Right atrium auricular region (tissue), 2 donors: ENCODE measurements at regions not wholly inside any gene's neighbourhood (a gene's known extent, or its start where the extent isn't known, plus 50 kb on each side); places are given as distances from the start of the nearest gene placed in this dataset.
A peak's percentile ranks its signal among the peaks of the same experiment; 100 is the strongest.

ENCODE experiments used
- DNase-seq: peaks from one replicate; pipeline ENCODE4 v3.0.0-alpha.2; 2019; ENCODE audit warnings: low spot score
- H3K27ac ChIP-seq, 2 donors: fragments of 200-600 bp; sonication (generic); 1 replicate in 1 of 2; 2 replicates in 1 of 2; pipeline ENCODE4 v1.5.1; 2016 to 2019
- H3K27me3 ChIP-seq, 2 donors: fragments of 200-600 bp; sonication (generic); one replicate each; pipeline versions ENCODE4 v1.5.1 to v1.6.0; 2017 to 2019
- H3K36me3 ChIP-seq: fragments of 200-600 bp; sonication (generic); one replicate; pipeline ENCODE4 v1.5.1; 2016
- H3K4me1 ChIP-seq, 2 donors: fragments of 200-600 bp; sonication (generic); one replicate each; pipeline versions ENCODE4 v1.5.1 to v1.6.0; 2017 to 2019
- H3K4me3 ChIP-seq, 2 donors: fragments of 200-600 bp; sonication (generic); 1 replicate in 1 of 2; 2 replicates in 1 of 2; pipeline ENCODE4 v1.5.1; 2017 to 2019; ENCODE audit warnings: mild to moderate bottlenecking in 1 of 2, moderate library complexity in 1 of 2
- H3K9me3 ChIP-seq, 2 donors: fragments of 200-600 bp; sonication (generic); one replicate each; pipeline ENCODE4 v1.5.1; 2019
- CTCF ChIP-seq, 2 donors: fragments of 200-600 bp; sonication (generic); IDR thresholded peaks; one replicate each; pipeline ENCODE4 v1.5.1; 2019; ENCODE audit warnings: antibody characterized with exemption in 2 of 2

- TF ChIP-seq CTCF (IDR thresholded peaks at IDR 0.05), result no peak
These were observed 375.9 kb downstream of the MCTP2 start for GRCh38 chr15:94607176-94607654.

GRCh38 chr15:94610069-94610468, 378.7 kb downstream of the MCTP2 start:
- Histone ChIP-seq H3K27me3 (no peaks in the 10 kb centered on the region), H3K4me1 (peaks cover 0 to 8% of the 10 kb centered on the region in 2 donors), H3K27ac (no peak overlapping the region), H3K4me3 (no peak overlapping the region), H3K9me3 (no peaks in the 10 kb centered on the region), H3K36me3 (no peaks in the 10 kb centered on the region)
- no peak for DNase-seq
- TF ChIP-seq CTCF (IDR thresholded peaks at IDR 0.05), result no peak

More at GRCh38 chr15:94607176-94607654, 375.9 kb downstream of the MCTP2 start:
- H3K4me1 ChIP-seq, result peaks cover 0 to 8% of the 10 kb centered on the region in 2 donors
- H3K27ac ChIP-seq, result no peak overlapping the region
- DNase-seq, result peak; percentile 59
- no peaks in the 10 kb centered on the region for H3K9me3 ChIP-seq
- no peaks in the 10 kb centered on the region for H3K27me3 ChIP-seq
- H3K36me3 ChIP-seq, result no peaks in the 10 kb centered on the region
- no peak overlapping the region for H3K4me3 ChIP-seq

- DNase-seq, result no peak
- no peak for TF ChIP-seq CTCF (IDR thresholded peaks at IDR 0.05)
- no peaks in the 10 kb centered on the region for H3K36me3 ChIP-seq
These were observed 379.1 kb downstream of the MCTP2 start for GRCh38 chr15:94610485-94610884.

GRCh38 chr15:94611656-94612055, 380.3 kb downstream of the MCTP2 start:
- TF ChIP-seq CTCF (IDR thresholded peaks at IDR 0.05), result no peak

More at GRCh38 chr15:94610485-94610884, 379.1 kb downstream of the MCTP2 start:
- H3K4me3 ChIP-seq, result no peak overlapping the region
- H3K27ac ChIP-seq, result no peak overlapping the region
- peaks cover 0 to 8% of the 10 kb centered on the region in 2 donors for H3K4me1 ChIP-seq
- no peaks in the 10 kb centered on the region for H3K27me3 ChIP-seq
- no peaks in the 10 kb centered on the region for H3K9me3 ChIP-seq

GRCh38 chr15:94615688-94616087, 384.3 kb downstream of the MCTP2 start:
- H3K9me3 ChIP-seq, result no peaks in the 10 kb centered on the region
- no peaks in the 10 kb centered on the region for H3K4me1 ChIP-seq
- TF ChIP-seq CTCF (IDR thresholded peaks at IDR 0.05), result no peak
- H3K27me3 ChIP-seq, result no peaks in the 10 kb centered on the region
- H3K27ac ChIP-seq, result no peak overlapping the region
- no peak overlapping the region for H3K4me3 ChIP-seq
- no peaks in the 10 kb centered on the region for H3K36me3 ChIP-seq
- DNase-seq, result no peak

More at GRCh38 chr15:94611656-94612055, 380.3 kb downstream of the MCTP2 start:
- DNase-seq, result no peak
- Histone ChIP-seq H3K4me1 (peaks cover 0 to 8% of the 10 kb centered on the region in 2 donors), H3K4me3 (no peak overlapping the region), H3K36me3 (no peaks in the 10 kb centered on the region), H3K27me3 (no peaks in the 10 kb centered on the region), H3K27ac (no peak overlapping the region), H3K9me3 (no peaks in the 10 kb centered on the region)

GRCh38 chr15:94620632-94621031, 389.3 kb downstream of the MCTP2 start:
- H3K9me3 ChIP-seq, result no peaks in the 10 kb centered on the region
- no peak overlapping the region for H3K4me3 ChIP-seq

More at GRCh38 chr15:94620632-94621031, 389.3 kb downstream of the MCTP2 start:
- no peak overlapping the region for H3K27ac ChIP-seq
- H3K36me3 ChIP-seq, result no peaks in the 10 kb centered on the region
- TF ChIP-seq CTCF (IDR thresholded peaks at IDR 0.05), result no peak
- H3K4me1 ChIP-seq, result no peaks in the 10 kb centered on the region
- DNase-seq, result no peak
- H3K27me3 ChIP-seq, result no peaks in the 10 kb centered on the region
